ENCODE measurements at regions not wholly inside any gene's neighbourhood (a gene's known extent, or its start where the extent isn't known, plus 50 kb on each side); places are given as distances from the start of the nearest gene placed in this dataset.

DNA sequence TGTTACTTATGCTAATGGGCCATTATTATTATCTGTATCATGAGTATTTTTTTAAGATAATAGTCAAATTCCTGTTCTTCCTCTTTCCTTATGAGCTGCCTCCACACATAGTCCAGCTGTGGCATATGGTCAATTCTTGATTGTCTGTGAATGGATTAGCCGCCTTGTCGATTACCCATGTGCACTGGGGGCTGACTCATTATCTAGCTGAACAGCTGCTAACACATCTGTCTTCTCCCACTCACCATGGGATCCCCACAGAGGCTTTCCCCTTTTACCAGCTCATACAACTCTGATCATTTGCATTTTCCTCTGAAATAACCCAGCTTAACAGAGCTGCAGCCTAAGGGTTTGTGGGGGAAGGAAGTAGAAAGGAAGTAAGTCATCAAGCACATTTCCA, 915.0 kb downstream of the CDH11 start:
- no peak overlapping the region for H3K27ac ChIP-seq
- no peak overlapping the region for H3K4me3 ChIP-seq
- DNase-seq (ENCODE audit: low spot score), result no peak
- no peak for ATAC-seq (ENCODE audit: insufficient number of reproducible peaks, low FRiP score, low read depth)
- H3K36me3 ChIP-seq, result no peaks in the 10 kb centered on the region
- TF ChIP-seq CTCF (IDR thresholded peaks at IDR 0.05), result no peak
- H3K9me3 ChIP-seq, result no peaks in the 10 kb centered on the region
- no peaks in the 10 kb centered on the region for H3K27me3 ChIP-seq (replicated peaks; ENCODE audit: insufficient read depth)
- no peaks in the 10 kb centered on the region for H3K4me1 ChIP-seq (ENCODE audit: control insufficient read depth in 1 of 2, low read depth in 2 of 2)

GRCh38 chr16:64203126-64203525, 918.7 kb downstream of the CDH11 start:
- no peaks in the 10 kb centered on the region for H3K36me3 ChIP-seq
- DNase-seq (ENCODE audit: low spot score) (no peak), ATAC-seq (ENCODE audit: insufficient number of reproducible peaks, low FRiP score, low read depth) (no peak)
- H3K4me1 ChIP-seq (ENCODE audit: control insufficient read depth in 1 of 2, low read depth in 2 of 2), result no peaks in the 10 kb centered on the region
- H3K27ac ChIP-seq, result no peak overlapping the region
- H3K4me3 ChIP-seq, result no peak overlapping the region
- no peak for TF ChIP-seq CTCF (IDR thresholded peaks at IDR 0.05)
- no peaks in the 10 kb centered on the region for H3K27me3 ChIP-seq (replicated peaks; ENCODE audit: insufficient read depth)
- H3K9me3 ChIP-seq, result no peaks in the 10 kb centered on the region

DNA sequence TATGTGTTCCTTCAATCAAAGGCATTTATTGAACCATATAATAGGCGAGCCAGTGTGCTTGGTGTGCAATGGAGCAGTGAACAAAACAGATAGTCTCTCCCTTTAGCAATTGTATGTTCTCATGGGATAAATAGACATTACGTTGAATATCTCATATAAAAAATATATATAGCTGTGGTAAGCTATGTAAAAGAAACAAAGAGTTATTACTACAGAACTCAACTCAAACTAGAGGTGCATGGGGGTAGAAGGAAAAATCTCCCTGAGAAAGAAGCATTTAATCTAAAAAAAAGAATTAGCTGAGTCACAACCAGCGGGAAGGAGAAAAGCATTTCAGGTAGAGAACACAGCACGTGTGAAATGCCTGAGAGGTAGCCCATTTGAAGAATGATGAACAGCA, 919.3 kb downstream of the CDH11 start:
- Histone ChIP-seq H3K4me3 (no peak overlapping the region), H3K27ac (no peak overlapping the region), H3K36me3 (no peaks in the 10 kb centered on the region), H3K27me3 (replicated peaks; ENCODE audit: insufficient read depth) (no peaks in the 10 kb centered on the region), H3K4me1 (ENCODE audit: control insufficient read depth in 1 of 2, low read depth in 2 of 2) (no peaks in the 10 kb centered on the region), H3K9me3 (no peaks in the 10 kb centered on the region)
- DNase-seq (ENCODE audit: low spot score) (no peak), ATAC-seq (ENCODE audit: insufficient number of reproducible peaks, low FRiP score, low read depth) (no peak)
- no peak for TF ChIP-seq CTCF (IDR thresholded peaks at IDR 0.05)

DNA sequence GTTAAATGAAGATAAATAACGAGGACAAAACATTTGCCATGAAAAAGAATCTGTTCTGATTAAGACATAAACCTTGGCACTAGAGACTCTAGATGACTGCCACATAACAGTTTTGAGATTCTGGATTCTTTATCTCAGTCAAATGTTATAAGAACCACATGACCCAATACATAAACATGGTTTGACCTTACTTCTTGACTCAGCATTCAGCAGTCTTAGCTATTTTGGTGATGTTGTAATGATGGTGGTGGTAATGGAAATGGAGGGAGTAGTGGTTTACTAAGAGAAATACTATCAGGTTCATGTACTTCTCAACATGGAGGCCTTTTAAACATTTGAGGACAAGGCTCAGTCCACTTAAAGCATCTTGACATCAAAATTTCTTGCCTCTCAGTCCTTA, 925.4 kb downstream of the CDH11 start:
- H3K4me3 ChIP-seq, result no peak overlapping the region
- no peak for ATAC-seq (ENCODE audit: insufficient number of reproducible peaks, low FRiP score, low read depth)
- TF ChIP-seq CTCF (IDR thresholded peaks at IDR 0.05), result no peak

DNA sequence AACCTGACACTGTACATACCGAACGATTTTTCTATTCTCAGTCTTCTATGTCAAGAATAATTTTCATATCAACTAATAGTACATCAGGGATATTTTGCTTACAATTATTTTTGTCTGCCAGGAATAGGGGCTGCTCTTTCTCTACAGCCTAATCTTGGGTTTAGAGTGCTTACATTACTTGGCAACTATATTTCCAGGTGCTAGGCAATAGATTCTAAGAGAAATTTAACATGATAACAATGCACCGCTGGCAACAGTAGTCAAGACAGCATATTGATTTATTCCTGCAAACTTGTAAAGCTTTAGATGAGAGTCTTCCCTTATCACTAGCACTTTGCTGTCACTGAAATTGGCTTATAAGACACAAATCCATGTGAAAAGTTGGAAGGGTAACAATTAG, 935.9 kb downstream of the CDH11 start:
- TF ChIP-seq CTCF (IDR thresholded peaks at IDR 0.05), result no peak
- no peak for ATAC-seq (ENCODE audit: insufficient number of reproducible peaks, low FRiP score, low read depth)
- Histone ChIP-seq H3K4me1 (ENCODE audit: control insufficient read depth in 1 of 2, low read depth in 2 of 2) (peaks cover 0 to 1% of the 10 kb centered on the region in 2 donors), H3K36me3 (no peaks in the 10 kb centered on the region), H3K4me3 (no peak overlapping the region), H3K9me3 (no peaks in the 10 kb centered on the region), H3K27ac (no peak overlapping the region), H3K27me3 (replicated peaks; ENCODE audit: insufficient read depth) (no peaks in the 10 kb centered on the region)
- DNase-seq (ENCODE audit: low spot score), result no peak

More for the DNA sequence above, 925.4 kb downstream of the CDH11 start:
- no peak for DNase-seq (ENCODE audit: low spot score)
- no peaks in the 10 kb centered on the region for H3K36me3 ChIP-seq
- no peak overlapping the region for H3K27ac ChIP-seq
- no peaks in the 10 kb centered on the region for H3K27me3 ChIP-seq (replicated peaks; ENCODE audit: insufficient read depth)
- H3K4me1 ChIP-seq (ENCODE audit: control insufficient read depth in 1 of 2, low read depth in 2 of 2), result no peaks in the 10 kb centered on the region
- H3K9me3 ChIP-seq, result no peaks in the 10 kb centered on the region
